ENCODE measurements at regions not wholly inside any gene's neighbourhood (a gene's known extent, or its start where the extent isn't known, plus 50 kb on each side); places are given as distances from the start of the nearest gene placed in this dataset.

DNA sequence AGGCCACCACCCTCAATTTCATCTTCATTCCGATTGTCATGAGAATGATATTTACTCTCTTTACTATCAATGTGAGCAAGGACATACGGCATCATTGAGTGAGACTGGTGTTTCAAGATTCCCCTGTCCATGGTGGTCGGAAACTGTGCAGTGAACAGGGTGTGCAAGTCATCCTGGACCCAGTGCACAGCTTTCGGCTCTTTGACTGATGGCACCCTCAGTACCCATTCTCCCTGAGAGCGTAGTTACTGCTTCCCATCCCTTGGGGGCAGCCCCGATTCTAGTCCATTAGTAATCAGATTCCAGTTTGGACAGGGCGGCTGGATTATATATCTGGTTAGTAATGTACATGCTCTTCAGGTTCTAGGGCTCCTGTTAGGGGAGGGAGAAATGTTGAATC, 61.7 kb upstream of the SUB1 start:
- TF ChIP-seq CTCF (conservative IDR thresholded peaks at IDR 0.05) = peak; percentile 56
- Histone ChIP-seq H3K4me3 (ENCODE audit: low read length) (no peak overlapping the region), H3K36me3 (ENCODE audit: control insufficient read depth, insufficient read depth, low read length) (no peaks in the 10 kb centered on the region), H3K9me3 (ENCODE audit: control insufficient read depth, low read length) (no peaks in the 10 kb centered on the region), H3K27me3 (ENCODE audit: control insufficient read depth, insufficient read depth, low read length, poor library complexity, severe bottlenecking) (peaks cover 2% of the 10 kb centered on the region), H3K9ac (ENCODE audit: extremely low read depth, low read length, poor library complexity, severe bottlenecking) (no peak overlapping the region), H3K27ac (ENCODE audit: low read depth, low read length) (no peak overlapping the region), H3K4me1 (ENCODE audit: control insufficient read depth, insufficient read depth, low read length) (no peaks in the 10 kb centered on the region)
- peaks cover 4% of the 10 kb centered on the region for H3K27me3 Mint-ChIP-seq (ENCODE audit: insufficient read depth)
- H3K9me3 Mint-ChIP-seq = no peaks in the 10 kb centered on the region
- no peak overlapping the region for H3K4me3 Mint-ChIP-seq
- H3K4me1 Mint-ChIP-seq = peaks cover 2% of the 10 kb centered on the region
- WGBS, 2 experiments (ENCODE audit: insufficient coverage in 1 of 2, insufficient read length in 1 of 2) = 93 to 96% methylated on average over 3 to 7 of the region's 7 CpGs
- DNase-seq = no peak
- no peaks in the 10 kb centered on the region for H3K36me3 Mint-ChIP-seq (ENCODE audit: low read depth)
- H3K27ac Mint-ChIP-seq = no peak overlapping the region

GRCh38 chr5:32522429-32523143, 62.8 kb upstream of the SUB1 start:
- H3K27ac ChIP-seq (ENCODE audit: low read depth, low read length) = no peak overlapping the region
- no peaks in the 10 kb centered on the region for H3K4me1 ChIP-seq (ENCODE audit: control insufficient read depth, insufficient read depth, low read length)
- Mint-ChIP-seq H3K9me3 (no peaks in the 10 kb centered on the region), H3K4me3 (no peak overlapping the region), H3K36me3 (ENCODE audit: low read depth) (no peaks in the 10 kb centered on the region), H3K27me3 (ENCODE audit: insufficient read depth) (peaks cover 7% of the 10 kb centered on the region), H3K27ac (no peak overlapping the region), H3K4me1 (peaks cover 2% of the 10 kb centered on the region)
- WGBS, 2 experiments (ENCODE audit: insufficient coverage in 1 of 2, insufficient read length in 1 of 2) = 83 to 85% methylated on average over 22 to 28 of the region's 28 CpGs
- no peaks in the 10 kb centered on the region for H3K9me3 ChIP-seq (ENCODE audit: control insufficient read depth, low read length)
- H3K9ac ChIP-seq (ENCODE audit: extremely low read depth, low read length, poor library complexity, severe bottlenecking) = no peak overlapping the region
- peaks cover 5% of the 10 kb centered on the region for H3K27me3 ChIP-seq (ENCODE audit: control insufficient read depth, insufficient read depth, low read length, poor library complexity, severe bottlenecking)
- no peak for TF ChIP-seq CTCF (conservative IDR thresholded peaks at IDR 0.05)
- H3K4me3 ChIP-seq (ENCODE audit: low read length) = no peak overlapping the region
- no peak for DNase-seq
- H3K36me3 ChIP-seq (ENCODE audit: control insufficient read depth, insufficient read depth, low read length) = no peaks in the 10 kb centered on the region

DNA sequence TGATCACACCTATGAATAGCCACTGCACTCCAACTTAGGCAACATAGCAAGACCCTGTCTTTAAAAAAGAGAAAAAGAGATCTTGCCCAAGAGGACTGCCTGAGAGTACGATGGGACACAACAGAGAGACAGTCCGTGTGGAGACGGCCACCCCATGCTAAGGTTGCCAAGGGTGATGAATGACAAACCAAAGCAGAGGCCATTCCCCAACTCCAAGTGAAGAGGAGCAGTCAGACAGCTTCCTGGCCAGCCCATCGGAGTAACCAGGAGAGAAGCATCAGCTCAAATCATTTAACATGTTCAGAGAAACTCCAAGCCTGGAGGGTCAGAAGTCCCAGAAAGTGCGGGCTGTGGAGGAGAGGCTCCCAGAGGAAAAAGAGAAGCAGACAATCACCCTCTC, 63.9 kb upstream of the SUB1 start:
- no peaks in the 10 kb centered on the region for H3K9me3 Mint-ChIP-seq
- Histone ChIP-seq H3K27me3 (ENCODE audit: control insufficient read depth, insufficient read depth, low read length, poor library complexity, severe bottlenecking) (peaks cover 5% of the 10 kb centered on the region), H3K4me3 (ENCODE audit: low read length) (no peak overlapping the region), H3K9me3 (ENCODE audit: control insufficient read depth, low read length) (no peaks in the 10 kb centered on the region), H3K9ac (ENCODE audit: extremely low read depth, low read length, poor library complexity, severe bottlenecking) (no peak overlapping the region), H3K36me3 (ENCODE audit: control insufficient read depth, insufficient read depth, low read length) (no peaks in the 10 kb centered on the region), H3K27ac (ENCODE audit: low read depth, low read length) (no peak overlapping the region), H3K4me1 (ENCODE audit: control insufficient read depth, insufficient read depth, low read length) (no peaks in the 10 kb centered on the region)
- no peak overlapping the region for H3K27ac Mint-ChIP-seq
- DNase-seq = no peak
- peaks cover 2% of the 10 kb centered on the region for H3K4me1 Mint-ChIP-seq
- WGBS, 2 experiments (ENCODE audit: insufficient coverage in 1 of 2, insufficient read length in 1 of 2) = 84 to 92% methylated on average over 2 to 5 of the region's 5 CpGs
- H3K4me3 Mint-ChIP-seq = no peak overlapping the region
- peaks cover 7% of the 10 kb centered on the region for H3K27me3 Mint-ChIP-seq (ENCODE audit: insufficient read depth)
- no peak for TF ChIP-seq CTCF (conservative IDR thresholded peaks at IDR 0.05)
- H3K36me3 Mint-ChIP-seq (ENCODE audit: low read depth) = no peaks in the 10 kb centered on the region
